Common myeloid progenitor, CD34-positive (primary cell): ENCODE measurements at regions not wholly inside any gene's neighbourhood (a gene's known extent, or its start where the extent isn't known, plus 50 kb on each side); places are given as distances from the start of the nearest gene placed in this dataset.

Experiments
- CTCF ChIA-PET: fragments of 350-600 bp; sonication (Branson Sonifier 250); formaldehyde crosslinking; loops from one replicate; lab custom pipeline; 2021; ENCODE audit warnings: antibody characterized with exemption; lab: Charles Lee
- POLR2A ChIA-PET: fragments of 350-600 bp; sonication (Branson Sonifier 250); formaldehyde crosslinking; loops from one replicate; lab custom pipeline; 2021; ENCODE audit warnings: antibody characterized with exemption; lab: Charles Lee
- DNase-seq, 3 donors: peaks; one replicate each; pipeline versions ENCODE4 v3.0.0 to v3.0.0-alpha.2; 2013
- H3K27ac ChIP-seq, 2 experiments: 1 replicate in 1 of 2; 2 replicates in 1 of 2; pipeline ENCODE4 v1.7.0; 2013; ENCODE audit warnings: inconsistent platforms in 2 of 2, low read length in 2 of 2, mild to moderate bottlenecking in 2 of 2, low read depth in 1 of 2, moderate library complexity in 1 of 2; ENCODE audit not compliant: severe bottlenecking in 2 of 2, insufficient read depth in 1 of 2, poor library complexity in 1 of 2
- H3K27me3 ChIP-seq, 5 experiments: replicated peaks in 2 of 5; 1 replicate in 3 of 5; 2 replicates in 2 of 5; pipeline versions ENCODE4 v1.6.1 to v1.7.0; 2013; ENCODE audit warnings: low read length in 4 of 5, mild to moderate bottlenecking in 2 of 5, moderate library complexity in 2 of 5, inconsistent platforms in 1 of 5; ENCODE audit not compliant: insufficient read depth in 5 of 5, control insufficient read depth in 4 of 5
- H3K36me3 ChIP-seq, 4 experiments: 1 replicate in 2 of 4; 2 replicates in 2 of 4; pipeline versions ENCODE4 v1.6.1 to v1.7.0; 2013; ENCODE audit warnings: low read length in 3 of 4, control low read depth in 1 of 4, mild to moderate bottlenecking in 1 of 4; ENCODE audit not compliant: control insufficient read depth in 4 of 4, insufficient read depth in 4 of 4
- H3K4me1 ChIP-seq, 4 experiments: 1 replicate in 3 of 4; 2 replicates in 1 of 4; pipeline versions ENCODE4 v1.6.1 to v1.7.1; 2013; ENCODE audit warnings: low read length in 3 of 4, mild to moderate bottlenecking in 3 of 4, control low read depth in 1 of 4, inconsistent platforms in 1 of 4, moderate library complexity in 1 of 4; ENCODE audit not compliant: control insufficient read depth in 4 of 4, insufficient read depth in 4 of 4; ENCODE audit errors: control extremely low read depth in 1 of 4
- H3K4me3 ChIP-seq, 7 experiments: 1 replicate in 4 of 7; 2 replicates in 3 of 7; pipeline versions ENCODE4 v1.5.1 to v1.7.0; 2013; ENCODE audit warnings: mild to moderate bottlenecking in 7 of 7, low read length in 6 of 7, moderate library complexity in 6 of 7, inconsistent platforms in 2 of 7, low read depth in 2 of 7, control low read depth in 1 of 7; ENCODE audit not compliant: insufficient read depth in 4 of 7, control insufficient read depth in 1 of 7; ENCODE audit errors: extremely low read depth in 1 of 7
- H3K9me3 ChIP-seq, 5 experiments: 1 replicate in 4 of 5; 2 replicates in 1 of 5; pipeline versions ENCODE4 v1.6.1 to v1.7.1; 2013; ENCODE audit warnings: low read length in 4 of 5, mild to moderate bottlenecking in 2 of 5, inconsistent platforms in 1 of 5, low read depth in 1 of 5, moderate library complexity in 1 of 5; ENCODE audit not compliant: control insufficient read depth in 4 of 5, insufficient read depth in 2 of 5; ENCODE audit errors: control extremely low read depth in 1 of 5
- WGBS: methylation state at CpG from one replicate; pipeline ENCODE4 v1.1.5; 2013; ENCODE audit not compliant: insufficient coverage; 5-methylcytosine and 5-hydroxymethylcytosine counted together

DNA sequence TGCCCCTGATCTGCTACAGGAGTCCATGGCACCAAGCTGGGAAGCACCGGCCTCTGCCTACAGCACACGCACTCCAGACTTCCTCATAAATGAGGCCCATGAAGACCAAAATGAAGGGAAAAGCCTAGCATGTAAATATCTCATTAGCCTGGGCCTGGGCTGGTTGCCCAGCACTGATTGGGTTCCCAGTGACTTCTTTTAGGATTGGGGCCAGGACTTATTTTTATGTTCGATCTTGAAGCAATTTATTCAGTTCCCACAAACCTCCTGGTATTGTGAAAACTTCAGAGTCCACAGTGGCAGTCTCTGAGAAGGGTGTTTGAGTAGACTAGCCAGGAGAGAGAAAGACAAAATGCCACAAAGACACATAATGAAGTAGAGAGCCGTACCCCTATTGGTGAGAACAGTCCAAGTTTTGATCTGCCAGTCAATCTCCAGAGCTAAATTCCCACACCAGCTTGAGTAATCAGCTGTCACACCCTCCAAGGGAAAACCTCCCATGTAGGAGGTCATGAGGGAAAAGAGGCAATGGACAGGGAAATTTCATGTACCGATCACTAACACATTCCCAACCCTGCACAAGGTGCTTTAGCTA is 78.2 kb downstream of the PHLDA1 start:
- 89% methylated on average over 3 of the region's 5 CpGs for WGBS
- Histone ChIP-seq H3K4me1 (no peaks in the 10 kb centered on the region), H3K27ac (no peak overlapping the region), H3K36me3 (no peaks in the 10 kb centered on the region), H3K9me3 (no peaks in the 10 kb centered on the region), H3K4me3 (no peak overlapping the region), H3K27me3 (peaks cover 0 to 9% (median 2%) of the 10 kb centered on the region in 5 experiments)
- CTCF ChIA-PET, result interaction anchor here (0.9 kb wide), 1 partner anchor 53 kb away, joined by 3 read pairs; no protein-coding TSS in a partner anchor
- DNase-seq, result no peak
- POLR2A ChIA-PET, result no interaction called here

DNA sequence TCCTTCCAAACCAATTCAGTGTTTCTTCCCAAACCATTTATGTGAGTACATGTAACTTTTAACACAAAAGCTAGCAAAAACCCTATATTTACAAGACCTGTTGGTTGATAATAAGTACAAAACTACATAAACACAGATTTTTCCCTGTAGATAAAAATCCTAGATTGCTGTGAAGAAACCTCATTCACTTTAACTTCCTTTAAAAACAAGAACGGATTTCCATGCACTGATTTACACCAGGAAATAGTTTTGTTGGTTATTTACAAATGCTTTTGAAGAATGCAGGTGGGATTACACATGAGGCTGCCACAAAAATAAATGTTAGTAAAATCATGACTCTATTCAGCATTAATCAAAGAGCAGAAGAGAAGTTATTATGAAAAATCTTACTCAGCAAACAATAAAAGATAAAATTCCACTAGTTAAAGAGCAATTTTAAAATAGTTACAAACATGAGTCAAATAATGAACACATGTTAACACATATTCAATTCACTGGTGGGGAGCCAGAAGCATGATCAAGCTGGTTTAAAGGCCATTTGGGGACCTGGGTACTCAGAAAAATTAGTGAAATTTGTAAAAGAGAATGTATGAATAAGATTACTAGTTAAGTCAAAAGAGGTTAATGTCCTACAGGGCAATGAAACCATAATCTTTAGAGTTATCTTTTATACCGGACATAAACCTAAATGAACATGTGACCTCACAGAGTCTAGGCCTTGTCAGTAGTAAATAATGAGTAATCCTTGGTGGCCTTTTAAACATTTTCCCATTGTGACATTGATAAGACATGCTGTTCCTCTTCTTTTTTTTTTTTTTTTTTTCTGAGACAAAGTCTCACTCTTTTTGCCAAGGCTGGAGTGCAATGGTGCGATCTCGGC is 79.9 kb downstream of the PHLDA1 start:
- Histone ChIP-seq H3K4me3 (no peak overlapping the region), H3K9me3 (no peaks in the 10 kb centered on the region), H3K36me3 (no peaks in the 10 kb centered on the region), H3K4me1 (no peaks in the 10 kb centered on the region), H3K27ac (no peak overlapping the region), H3K27me3 (peaks cover 0 to 5% (median 0%) of the 10 kb centered on the region in 5 experiments)
- POLR2A ChIA-PET, result no interaction called here
- CTCF ChIA-PET, result no interaction called here
- WGBS, result no CpG with 5 or more reads among the region's 4 CpGs
- DNase-seq, result no peak

DNA sequence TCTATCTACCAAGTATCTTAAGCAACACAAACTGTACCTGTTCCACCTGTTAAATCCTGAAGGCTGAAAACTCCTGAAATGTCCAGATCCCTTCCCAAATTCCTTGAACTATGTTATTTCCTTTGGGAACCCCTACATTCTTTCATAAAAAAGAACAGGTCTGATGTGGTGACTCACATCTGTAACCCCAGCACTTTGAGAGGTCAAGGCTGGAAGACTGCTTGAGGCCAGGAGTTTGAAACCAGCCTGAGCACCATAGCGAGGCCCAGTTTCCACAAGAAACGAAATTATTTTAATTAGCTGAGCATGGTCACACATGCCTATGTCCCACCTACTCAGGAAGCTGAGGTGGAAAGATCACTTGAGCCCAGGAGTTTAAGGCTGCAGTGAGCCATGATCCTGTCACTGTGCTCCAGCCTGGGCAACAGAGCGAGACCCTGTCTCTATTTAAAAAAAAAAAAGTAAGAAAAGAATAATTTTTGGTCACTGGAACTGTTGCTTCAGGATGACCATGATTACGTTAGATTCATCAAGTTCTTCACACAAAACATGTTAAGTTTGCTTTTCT is 84.3 kb downstream of the PHLDA1 start:
- Histone ChIP-seq H3K27ac (no peak overlapping the region), H3K4me1 (peaks cover 0 to 11% (median 2%) of the 10 kb centered on the region in 4 experiments), H3K4me3 (no peak overlapping the region), H3K9me3 (no peaks in the 10 kb centered on the region), H3K36me3 (no peaks in the 10 kb centered on the region), H3K27me3 (peaks cover 0 to 3% (median 0%) of the 10 kb centered on the region in 5 experiments)
- DNase-seq, result no peak
- POLR2A ChIA-PET, result no interaction called here
- CTCF ChIA-PET, result no interaction called here
- 100% methylated on average over 2 of the region's 4 CpGs for WGBS

DNA sequence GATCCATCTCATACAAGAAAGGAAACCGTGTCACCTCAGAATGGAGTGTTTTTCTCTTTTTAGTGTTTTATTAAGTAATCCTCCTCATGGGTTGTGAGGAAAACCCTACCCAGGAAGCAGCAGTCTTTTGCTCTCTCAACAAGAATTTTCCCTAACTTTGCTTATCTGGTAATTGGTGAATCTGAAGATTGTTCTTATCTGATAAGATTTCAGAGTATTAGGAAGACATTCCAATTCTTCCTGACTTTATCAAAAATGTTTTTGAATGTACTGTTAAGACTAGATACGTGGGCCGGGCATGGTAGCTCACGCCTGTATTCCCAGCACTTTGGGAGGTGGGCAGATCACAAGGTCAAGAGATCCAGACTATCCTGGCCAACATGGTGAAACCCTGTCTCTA is 86.0 kb downstream of the PHLDA1 start:
- Histone ChIP-seq H3K27me3 (peaks cover 0 to 2% (median 0%) of the 10 kb centered on the region in 5 experiments), H3K36me3 (no peaks in the 10 kb centered on the region), H3K27ac (no peak overlapping the region), H3K4me3 (no peak overlapping the region), H3K9me3 (peaks cover 0 to under 1% (median 0%) of the 10 kb centered on the region in 5 experiments), H3K4me1 (peaks cover 0 to 11% (median 2%) of the 10 kb centered on the region in 4 experiments)
- CTCF ChIA-PET, result interaction anchor here (1.0 kb wide), 1 partner anchor 23 kb away, joined by 3 read pairs; no protein-coding TSS in a partner anchor
- DNase-seq, result no peak
- POLR2A ChIA-PET, result no interaction called here
- 95% methylated on average over 3 of the region's 4 CpGs for WGBS

DNA sequence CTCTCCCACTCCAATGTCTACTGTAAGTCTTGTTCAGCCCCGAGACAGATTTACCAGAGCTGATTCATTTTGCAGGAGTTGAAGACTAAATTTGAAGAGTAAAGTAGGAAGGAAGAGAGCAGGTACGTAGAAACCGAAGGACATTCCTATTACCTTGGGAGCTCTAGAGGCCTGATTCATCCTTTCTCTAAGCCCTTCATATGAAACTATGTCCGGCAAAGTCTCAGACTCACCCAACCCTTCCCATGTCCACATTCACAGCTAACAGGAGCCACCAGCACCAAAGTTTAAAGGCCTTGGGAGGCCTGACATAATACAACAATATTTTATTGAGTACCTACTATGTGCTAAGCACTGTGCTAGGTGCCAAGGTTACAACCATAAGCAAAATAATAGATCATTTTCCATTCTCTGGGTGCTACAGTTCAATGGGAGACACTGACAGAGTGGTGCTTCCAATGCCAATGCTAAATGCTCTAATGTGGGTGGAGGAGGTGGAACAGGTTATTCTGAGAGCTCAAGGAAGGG is 86.6 kb downstream of the PHLDA1 start:
- Histone ChIP-seq H3K27me3 (peaks cover 0 to 3% (median 0%) of the 10 kb centered on the region in 5 experiments), H3K36me3 (no peaks in the 10 kb centered on the region), H3K4me1 (peaks cover 0 to 11% (median 2%) of the 10 kb centered on the region in 4 experiments), H3K9me3 (peaks cover 0 to 3% (median 0%) of the 10 kb centered on the region in 5 experiments), H3K27ac (no peak overlapping the region), H3K4me3 (no peak overlapping the region)
- POLR2A ChIA-PET, result no interaction called here
- 100% methylated on average over 1 of the region's 4 CpGs for WGBS
- CTCF ChIA-PET, result interaction anchor here (0.6 kb wide), 1 partner anchor 417 kb away, joined by 3 read pairs; no protein-coding TSS in a partner anchor
- no peak for DNase-seq

DNA sequence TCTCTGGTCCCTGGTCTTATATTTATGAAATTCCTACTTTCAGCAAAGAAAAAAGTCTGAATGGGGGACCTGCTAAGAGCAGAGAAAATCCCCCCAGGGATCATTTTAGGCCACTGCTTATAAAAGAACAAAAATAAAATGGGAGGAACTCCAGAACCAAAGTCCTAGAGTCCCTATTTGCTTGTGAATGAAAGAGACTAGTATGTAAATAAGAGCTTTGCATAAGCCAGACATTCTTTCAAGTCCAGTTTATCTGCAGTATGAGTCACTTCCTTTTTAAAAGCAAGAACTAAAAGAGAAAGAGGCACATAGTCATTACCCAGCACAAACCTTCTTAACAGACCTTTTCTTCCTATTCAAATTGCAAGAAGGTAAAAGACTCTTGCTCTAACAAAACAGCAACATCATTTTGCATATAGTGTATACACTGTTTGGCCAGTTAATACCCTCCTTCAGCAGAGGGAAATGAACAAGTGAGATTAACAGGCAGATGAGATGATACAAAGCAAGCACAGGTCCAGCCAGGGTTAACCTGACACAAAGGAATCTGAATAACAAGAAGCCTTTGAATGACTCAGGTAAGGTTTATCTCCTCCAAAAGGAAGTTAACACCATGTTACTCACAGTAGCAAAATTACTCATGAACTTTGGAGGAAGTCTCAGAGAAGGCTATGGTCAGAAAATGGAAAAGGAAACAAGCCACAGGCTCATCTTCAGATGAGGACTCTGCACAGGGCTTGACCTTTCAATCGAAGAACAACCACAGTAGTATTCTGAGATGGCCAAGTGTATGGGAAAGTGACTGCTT is 87.3 kb downstream of the PHLDA1 start:
- Histone ChIP-seq H3K27ac (peak overlapping the region in 1 of 2 experiments; percentile 43), H3K36me3 (no peaks in the 10 kb centered on the region), H3K9me3 (peaks cover 0 to 3% (median 0%) of the 10 kb centered on the region in 5 experiments), H3K4me1 (peaks cover 0 to 11% (median 2%) of the 10 kb centered on the region in 4 experiments), H3K27me3 (peaks cover 0 to 6% (median 3%) of the 10 kb centered on the region in 5 experiments), H3K4me3 (peak overlapping the region in 1 of 7 experiments; percentile 8)
- ChIA-PET CTCF (no interaction called here), POLR2A (no interaction called here)
- 86% methylated on average over 1 of the region's 1 CpG for WGBS
- DNase-seq, result peak; percentile 48 to 82 (median 75)
